ENCODE measurements at regions not wholly inside any gene's neighbourhood (a gene's known extent, or its start where the extent isn't known, plus 50 kb on each side); places are given as distances from the start of the nearest gene placed in this dataset.

GRCh38 chr7:68187532-68187931 is 1190.9 kb downstream of the TYW1 start:
- TF ChIP-seq, protein P1, sequence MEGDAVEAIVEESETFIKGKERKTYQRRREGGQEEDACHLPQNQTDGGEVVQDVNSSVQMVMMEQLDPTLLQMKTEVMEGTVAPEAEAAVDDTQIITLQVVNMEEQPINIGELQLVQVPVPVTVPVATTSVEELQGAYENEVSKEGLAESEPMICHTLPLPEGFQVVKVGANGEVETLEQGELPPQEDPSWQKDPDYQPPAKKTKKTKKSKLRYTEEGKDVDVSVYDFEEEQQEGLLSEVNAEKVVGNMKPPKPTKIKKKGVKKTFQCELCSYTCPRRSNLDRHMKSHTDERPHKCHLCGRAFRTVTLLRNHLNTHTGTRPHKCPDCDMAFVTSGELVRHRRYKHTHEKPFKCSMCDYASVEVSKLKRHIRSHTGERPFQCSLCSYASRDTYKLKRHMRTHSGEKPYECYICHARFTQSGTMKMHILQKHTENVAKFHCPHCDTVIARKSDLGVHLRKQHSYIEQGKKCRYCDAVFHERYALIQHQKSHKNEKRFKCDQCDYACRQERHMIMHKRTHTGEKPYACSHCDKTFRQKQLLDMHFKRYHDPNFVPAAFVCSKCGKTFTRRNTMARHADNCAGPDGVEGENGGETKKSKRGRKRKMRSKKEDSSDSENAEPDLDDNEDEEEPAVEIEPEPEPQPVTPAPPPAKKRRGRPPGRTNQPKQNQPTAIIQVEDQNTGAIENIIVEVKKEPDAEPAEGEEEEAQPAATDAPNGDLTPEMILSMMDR (IDR thresholded peaks at IDR 0.05; ENCODE audit: borderline replicate concordance, extremely low read depth, low read length, poor library complexity, severe bottlenecking), result no peak
- TF ChIP-seq EZH2 (IDR thresholded peaks at IDR 0.05; ENCODE audit: borderline replicate concordance, low read depth, low read length, severe bottlenecking), result no peak

Measured in DND-41 (cell line).